ENCODE measurements at regions not wholly inside any gene's neighbourhood (a gene's known extent, or its start where the extent isn't known, plus 50 kb on each side); places are given as distances from the start of the nearest gene placed in this dataset.

DNA sequence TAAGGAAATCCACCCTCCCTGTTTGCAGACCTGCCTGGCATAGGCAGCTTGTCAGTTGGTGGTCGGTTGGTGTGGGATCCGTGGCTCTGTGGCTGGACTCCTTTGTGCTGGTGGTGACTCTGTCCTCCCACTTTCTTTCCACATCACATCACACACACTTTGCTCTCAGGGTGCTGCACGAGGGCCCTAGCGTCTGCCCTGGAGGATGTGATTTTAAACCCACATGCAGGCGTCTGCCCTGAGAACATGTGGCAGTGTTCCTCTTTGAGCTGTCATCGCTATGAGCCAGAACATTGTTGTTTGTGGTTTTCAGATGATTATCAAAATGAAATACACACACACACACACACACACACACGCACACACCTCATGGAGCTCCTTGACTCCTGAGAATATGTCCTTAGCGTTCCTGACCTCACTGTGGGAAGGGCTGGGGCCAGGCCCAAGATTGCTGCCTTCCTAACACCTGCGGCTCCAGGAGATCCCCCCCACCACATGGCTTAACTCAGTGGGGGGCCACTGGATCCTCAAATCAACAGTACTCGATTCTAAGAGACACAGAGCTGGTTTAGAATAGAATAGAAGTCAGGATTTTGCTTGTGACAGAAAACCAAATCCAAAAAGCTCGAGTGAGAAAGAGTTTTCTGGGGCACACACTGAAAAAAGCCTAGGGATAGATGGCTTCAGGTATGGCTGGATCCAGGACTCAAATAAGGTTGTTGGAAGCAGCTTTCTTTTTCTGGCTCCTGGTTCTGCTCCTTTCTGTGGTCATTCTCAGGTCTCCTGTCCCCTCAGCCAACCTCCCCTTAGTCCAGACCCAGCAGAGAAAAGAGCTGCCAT lies 54.8 kb downstream of the RTP5 start:
- DNase-seq (ENCODE audit: low spot score) = no peak

DNA sequence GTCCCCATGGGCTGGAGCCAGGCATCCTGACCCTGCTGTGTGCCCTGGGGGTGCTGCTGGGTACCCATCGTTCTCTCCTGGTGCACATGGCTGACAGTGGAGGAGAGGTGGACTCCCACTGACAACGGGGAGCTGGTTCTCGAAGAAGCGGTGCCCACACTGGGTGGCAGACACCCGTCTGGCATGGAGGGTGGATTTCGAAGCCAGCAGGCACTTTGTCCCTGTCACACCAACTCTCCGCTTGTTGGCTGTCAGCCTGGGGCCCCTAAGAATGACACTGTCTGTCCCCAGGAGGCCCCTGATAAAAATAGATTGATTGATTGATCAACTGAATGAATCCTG lies 55.4 kb downstream of the RTP5 start:
- no peak for DNase-seq (ENCODE audit: low spot score)

GRCh38 chr2:241925277-241925676 lies 55.7 kb downstream of the RTP5 start:
- no peak for DNase-seq (ENCODE audit: low spot score)

DNA sequence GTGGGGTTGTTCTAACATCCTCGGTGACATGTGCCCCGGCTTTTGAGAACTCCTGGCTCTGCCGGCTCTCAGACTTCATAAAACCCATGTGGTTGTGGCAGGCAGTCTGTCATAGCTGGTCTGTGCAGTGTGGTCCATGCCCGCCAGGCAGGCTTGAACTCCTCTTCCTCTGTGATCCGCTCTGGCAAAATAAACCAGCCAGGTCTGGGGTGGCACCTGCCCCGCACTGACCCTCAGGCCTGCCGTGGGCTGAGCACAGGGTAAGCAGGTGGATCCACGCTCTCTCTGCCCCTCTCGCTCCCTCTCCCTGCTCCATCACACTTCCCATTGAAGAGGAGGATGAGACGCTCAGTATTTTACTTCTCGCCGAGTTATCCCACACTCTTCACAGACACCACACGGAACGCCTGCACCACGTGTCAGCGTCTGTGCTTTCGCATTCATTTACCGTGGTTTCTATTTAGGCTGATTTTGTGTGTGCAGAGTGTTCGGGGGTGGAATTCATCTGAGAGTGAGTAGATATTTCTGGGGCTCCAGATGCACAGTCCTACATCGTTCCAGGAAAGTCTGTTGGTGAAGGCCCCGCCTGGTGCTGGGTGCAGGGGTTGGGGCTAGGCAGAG lies 56.4 kb downstream of the RTP5 start:
- no peak for DNase-seq (ENCODE audit: low spot score)

DNA sequence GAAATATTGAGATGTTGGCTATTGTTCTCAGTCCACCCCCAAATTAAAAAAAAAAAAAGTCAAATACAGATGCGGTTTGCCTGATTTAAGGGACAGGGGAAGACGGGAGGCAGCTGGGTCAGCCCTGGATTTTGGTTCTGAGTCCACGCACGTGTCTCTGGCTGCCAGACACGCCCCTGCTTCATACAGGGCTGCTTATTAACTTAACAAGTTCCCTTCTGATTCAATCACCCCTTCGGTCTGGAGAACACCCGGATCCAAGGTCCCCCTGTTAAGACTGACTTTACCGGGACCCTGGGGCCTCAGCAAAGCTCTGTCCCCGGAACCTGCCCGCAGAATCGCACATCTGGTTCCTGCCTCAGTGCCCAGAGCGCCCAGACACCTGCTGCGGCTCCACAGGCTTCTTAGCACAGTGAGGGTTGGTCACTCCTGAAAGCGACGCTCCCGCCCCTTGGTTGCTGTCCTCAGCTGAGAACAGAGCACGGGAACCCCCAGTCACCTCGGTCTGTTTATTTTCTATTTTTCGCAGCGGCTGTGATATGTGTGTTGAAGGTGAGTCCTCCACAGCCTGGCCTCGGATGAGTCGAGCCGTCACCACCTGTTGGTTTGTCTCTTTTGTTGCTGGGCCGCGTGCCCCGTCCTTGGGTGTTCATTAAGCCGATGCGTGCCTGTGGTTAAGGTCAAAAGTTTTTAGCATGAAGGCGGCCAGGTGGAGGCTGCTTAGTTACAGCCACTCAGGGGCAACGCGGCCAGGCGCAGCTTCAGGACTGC lies 57.2 kb downstream of the RTP5 start:
- DNase-seq (ENCODE audit: low spot score) = no peak

GRCh38 chr2:241929551-241930490 lies 60.3 kb downstream of the RTP5 start:
- DNase-seq (ENCODE audit: low spot score) = no peak

DNA sequence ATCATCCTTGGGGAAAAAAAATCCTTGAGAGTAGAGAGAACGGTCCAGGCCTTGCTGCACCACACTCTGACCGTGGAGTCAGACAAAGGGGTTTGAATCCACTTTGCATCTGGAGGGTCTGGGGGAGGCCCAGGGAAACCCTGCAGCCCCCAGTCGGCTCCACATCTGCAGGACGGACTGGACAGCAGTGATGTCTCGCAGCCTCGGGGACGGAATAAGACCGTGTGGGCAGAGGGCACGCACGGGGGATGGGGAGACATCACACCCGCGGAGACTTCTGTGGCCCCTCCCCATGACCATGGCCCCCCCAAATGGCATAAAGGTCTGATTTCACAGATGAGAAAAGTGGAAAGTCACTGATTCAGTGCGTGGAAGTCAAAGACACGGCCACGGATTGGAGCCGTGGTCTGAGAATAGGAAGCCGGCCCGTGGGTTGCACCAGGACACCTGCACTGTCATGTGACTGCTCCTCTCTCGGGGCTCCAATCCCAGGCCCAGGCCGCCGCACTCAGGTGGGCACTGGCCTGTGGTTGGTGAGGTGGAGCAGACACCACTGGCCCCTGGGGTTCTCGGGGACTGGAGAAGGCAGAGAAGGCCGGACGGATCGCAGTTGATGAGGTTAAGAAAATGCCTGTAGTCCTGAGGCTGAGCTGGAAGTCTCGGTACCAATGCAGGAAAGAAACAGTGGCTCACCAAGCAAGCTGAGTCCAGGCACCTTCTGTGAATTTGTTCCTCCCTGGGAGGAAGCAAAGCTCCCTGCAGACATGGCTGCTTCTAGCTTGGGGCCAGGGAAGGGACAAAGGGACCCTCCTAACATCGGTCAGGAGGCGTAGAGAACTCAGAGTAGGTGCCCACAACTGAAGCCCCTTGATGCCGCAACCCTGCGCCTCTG lies 61.8 kb downstream of the RTP5 start:
- DNase-seq (ENCODE audit: low spot score) = no peak

GRCh38 chr2:241931976-241932898 lies 62.7 kb downstream of the RTP5 start:
- DNase-seq (ENCODE audit: low spot score) = no peak

GRCh38 chr2:241932899-241933178 lies 63.3 kb downstream of the RTP5 start:
- no peak for DNase-seq (ENCODE audit: low spot score)

- DNase-seq (ENCODE audit: low spot score) = peak; percentile 42
These were observed 63.8 kb downstream of the RTP5 start for GRCh38 chr2:241933179-241933911.

DNA sequence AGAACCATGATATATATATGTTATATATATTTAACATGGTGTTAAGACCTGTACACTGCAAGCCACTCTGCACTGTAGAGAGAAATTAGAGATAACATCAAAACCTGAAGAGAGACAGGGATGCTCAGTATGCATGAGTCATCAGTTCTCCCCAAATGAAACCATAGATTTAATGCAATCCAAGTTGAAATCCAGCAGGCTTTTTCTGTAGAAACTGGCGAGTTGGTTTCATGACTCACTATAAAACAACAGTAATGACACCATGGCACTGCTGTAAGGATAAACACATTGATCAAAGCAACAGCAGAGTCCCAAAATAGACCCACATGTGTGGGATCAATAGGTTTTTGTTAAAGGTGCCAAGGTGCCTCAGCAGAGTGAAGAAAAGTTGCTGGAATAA lies 65.8 kb downstream of the RTP5 start:
- DNase-seq (ENCODE audit: low spot score) = peak; percentile 83

GRCh38 chr2:241935774-241936173 lies 66.2 kb downstream of the RTP5 start:
- DNase-seq (ENCODE audit: low spot score) = no peak

DNA sequence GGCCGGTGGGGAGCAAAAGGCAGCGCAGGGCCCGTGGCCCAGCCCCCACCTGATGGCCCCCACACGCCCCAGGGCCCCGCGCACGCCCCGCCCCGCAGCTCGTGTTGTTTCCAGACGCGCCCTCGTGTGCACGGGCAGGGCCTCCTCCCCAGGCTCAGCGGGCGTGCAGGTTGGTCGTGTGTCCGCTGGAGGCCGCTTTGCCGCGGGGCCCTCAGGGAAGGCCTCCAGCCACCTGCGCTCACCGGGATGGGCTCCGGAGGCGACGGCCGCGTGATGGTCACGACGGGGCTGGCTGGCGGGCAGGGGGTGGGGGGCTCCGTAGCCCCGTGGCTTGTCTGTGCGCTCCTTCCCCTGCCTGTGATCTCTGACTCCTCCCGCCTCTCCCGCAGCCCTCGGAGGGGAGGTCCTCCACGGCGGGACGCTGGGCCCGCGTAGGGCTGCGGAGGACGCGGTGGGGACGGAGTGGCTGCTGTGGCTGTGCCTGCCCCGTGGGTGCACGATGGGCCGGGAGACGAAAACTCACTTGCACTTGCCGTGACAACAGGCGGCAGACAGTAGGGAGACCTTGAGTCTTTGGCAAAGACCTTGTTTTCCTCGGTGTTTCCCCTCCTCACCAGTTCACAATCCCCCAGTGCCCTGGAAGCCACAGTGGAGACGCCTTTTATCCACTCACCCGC lies 67.1 kb downstream of the RTP5 start:
- no peak for DNase-seq (ENCODE audit: low spot score)

DNA sequence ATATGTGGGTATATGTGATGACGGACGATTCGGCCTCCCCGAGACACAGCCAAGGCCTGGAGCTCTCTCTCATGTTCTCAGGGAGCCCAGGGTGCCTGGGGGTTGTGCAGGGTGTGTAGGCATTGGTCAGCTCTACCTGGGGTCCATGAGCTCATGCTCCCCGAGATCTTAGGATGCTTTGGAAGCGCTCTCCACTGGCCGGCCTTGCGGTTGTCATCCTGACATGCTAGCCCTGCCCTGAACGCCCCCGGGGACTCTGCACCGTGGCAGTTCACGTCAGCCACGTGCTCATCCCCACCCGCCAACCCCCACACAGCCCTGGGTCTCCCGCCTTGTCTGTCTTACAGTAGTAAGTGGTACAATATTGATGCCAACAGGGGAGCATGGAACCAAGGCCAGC lies 67.8 kb downstream of the RTP5 start:
- no peak for DNase-seq (ENCODE audit: low spot score)

GRCh38 chr2:241939541-241939940 lies 70.0 kb downstream of the RTP5 start:
- no peak for DNase-seq (ENCODE audit: low spot score)

- no peak for DNase-seq (ENCODE audit: low spot score)
These were observed 70.8 kb downstream of the RTP5 start for GRCh38 chr2:241940329-241940728.

GRCh38 chr2:241941691-241942301 lies 72.3 kb downstream of the RTP5 start:
- DNase-seq (ENCODE audit: low spot score) = no peak

All from hepatic stellate cell (primary cell).